HepG2 (cell line): ENCODE measurements at regions not wholly inside any gene's neighbourhood (a gene's known extent, or its start where the extent isn't known, plus 50 kb on each side); places are given as distances from the start of the nearest gene placed in this dataset.

Experiments
- EHMT2 ChIP-seq: fragments of 200-600 bp; sonication (generic); IDR thresholded peaks from 2 replicates; pipeline ENCODE4 v1.7.0; 2017; ENCODE audit warnings: antibody characterized with exemption, low read depth, low read length, borderline replicate concordance
- FOXA1 ChIP-seq, 2 experiments: fragments of 450-650 bp in 1 of 2; sonication (generic) in 1 of 2; formaldehyde crosslinking in 1 of 2; IDR thresholded peaks; 2 replicates each; pipeline versions ENCODE4 v1.4.0 to v1.6.1; 2016 to 2020; ENCODE audit warnings: missing genetic modification reagents in 1 of 2
- HIVEP1 ChIP-seq: sonication (generic); formaldehyde crosslinking; IDR thresholded peaks from 2 replicates; pipeline ENCODE4 v1.4.0; 2020; ENCODE audit warnings: mild to moderate bottlenecking, missing genetic modification reagents
- PHF5A ChIP-seq: IDR thresholded peaks from one replicate; pipeline ENCODE4 v1.6.1; 2018; ENCODE audit warnings: low read depth, missing genetic modification reagents; ENCODE audit not compliant: unreplicated experiment
- SRY ChIP-seq: sonication (generic); formaldehyde crosslinking; IDR thresholded peaks from 2 replicates; pipeline ENCODE4 v1.8.0; 2022; ENCODE audit warnings: mild to moderate bottlenecking, missing genetic modification reagents
- ZNF558 ChIP-seq: sonication (generic); formaldehyde crosslinking; IDR thresholded peaks from 2 replicates; pipeline ENCODE4 v1.9.0; 2022; ENCODE audit warnings: mild to moderate bottlenecking, missing genetic modification reagents, borderline replicate concordance
- ZNF724P ChIP-seq: sonication (generic); formaldehyde crosslinking; IDR thresholded peaks from 2 replicates; pipeline ENCODE4 v1.8.0; 2022; ENCODE audit warnings: missing genetic modification reagents, borderline replicate concordance
- TF ChIP-seq, protein P1 (sequence below): IDR thresholded peaks from 2 replicates; pipeline ENCODE4 v1.4.0; 2020; ENCODE audit warnings: mild to moderate bottlenecking, missing genetic modification reagents
- TF ChIP-seq, protein P2 (sequence below): sonication (generic); formaldehyde crosslinking; IDR thresholded peaks from 2 replicates; pipeline ENCODE4 v1.5.0; 2020; ENCODE audit warnings: mild to moderate bottlenecking, missing genetic modification reagents
- TF ChIP-seq, protein P3 (sequence below), 2 experiments: sonication (generic) in 1 of 2; formaldehyde crosslinking in 1 of 2; IDR thresholded peaks; 2 replicates each; pipeline versions ENCODE4 v1.5.1 to v1.6.1; 2011 to 2020; ENCODE audit warnings: borderline replicate concordance in 1 of 2, low read depth in 1 of 2, low read length in 1 of 2, mild to moderate bottlenecking in 1 of 2, missing genetic modification reagents in 1 of 2, moderate library complexity in 1 of 2
- TF ChIP-seq, protein P4 (sequence below): sonication (generic); formaldehyde crosslinking; IDR thresholded peaks from 2 replicates; pipeline ENCODE4 v1.4.0; 2020; ENCODE audit warnings: missing genetic modification reagents
- TF ChIP-seq, protein P5 (sequence below): sonication (generic); formaldehyde crosslinking; IDR thresholded peaks from 2 replicates; pipeline ENCODE4 v1.8.0; 2022; ENCODE audit warnings: mild to moderate bottlenecking, missing genetic modification reagents; ENCODE audit not compliant: insufficient replicate concordance
- TF ChIP-seq, protein P6 (sequence below): sonication (generic); formaldehyde crosslinking; IDR thresholded peaks from 2 replicates; pipeline ENCODE4 v1.5.1; 2020; ENCODE audit warnings: missing genetic modification reagents, mild to moderate bottlenecking, borderline replicate concordance

DNA sequence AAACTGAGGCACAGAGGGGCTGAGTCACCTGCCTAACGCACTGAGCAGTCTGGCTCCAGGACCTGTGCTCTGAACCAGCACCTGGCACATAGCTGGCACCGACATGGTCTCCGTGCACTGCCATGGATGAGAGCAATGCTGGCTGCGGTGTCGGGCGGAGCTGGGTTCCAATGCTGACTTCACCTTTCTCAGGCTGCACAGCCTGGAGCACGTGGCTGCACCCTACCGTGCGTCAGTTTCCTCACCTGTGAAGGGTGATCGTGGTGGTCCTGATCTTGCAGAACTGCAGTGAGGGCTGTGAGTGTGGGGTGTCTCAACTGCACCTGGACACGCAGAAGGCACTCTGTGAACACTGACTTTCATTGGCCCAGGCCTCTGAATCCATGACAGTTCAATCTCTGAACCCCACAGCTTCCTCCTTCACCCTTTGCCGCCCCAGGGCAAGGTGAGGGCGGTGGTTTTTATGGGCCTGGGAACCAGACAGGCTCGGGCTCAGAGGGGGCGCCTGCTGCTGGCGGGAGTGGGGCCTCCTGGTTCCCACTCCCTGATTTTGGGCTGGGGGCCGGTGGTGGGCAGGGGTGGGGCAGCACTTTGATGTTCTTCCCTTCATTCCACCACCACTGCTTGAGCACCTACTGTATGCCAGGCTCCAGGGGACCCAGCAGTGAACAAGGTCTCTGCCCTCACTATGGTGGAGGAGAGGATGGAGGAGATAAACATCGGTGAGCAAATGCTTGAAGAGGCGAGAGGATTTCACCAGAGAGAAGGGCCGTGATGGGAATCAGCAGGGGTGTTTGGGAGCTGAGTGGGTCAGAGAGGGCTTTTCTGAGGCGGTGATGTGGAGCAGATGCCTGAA, 102.9 kb downstream of the CEBPB start (continued):
- TF ChIP-seq, protein P1, sequence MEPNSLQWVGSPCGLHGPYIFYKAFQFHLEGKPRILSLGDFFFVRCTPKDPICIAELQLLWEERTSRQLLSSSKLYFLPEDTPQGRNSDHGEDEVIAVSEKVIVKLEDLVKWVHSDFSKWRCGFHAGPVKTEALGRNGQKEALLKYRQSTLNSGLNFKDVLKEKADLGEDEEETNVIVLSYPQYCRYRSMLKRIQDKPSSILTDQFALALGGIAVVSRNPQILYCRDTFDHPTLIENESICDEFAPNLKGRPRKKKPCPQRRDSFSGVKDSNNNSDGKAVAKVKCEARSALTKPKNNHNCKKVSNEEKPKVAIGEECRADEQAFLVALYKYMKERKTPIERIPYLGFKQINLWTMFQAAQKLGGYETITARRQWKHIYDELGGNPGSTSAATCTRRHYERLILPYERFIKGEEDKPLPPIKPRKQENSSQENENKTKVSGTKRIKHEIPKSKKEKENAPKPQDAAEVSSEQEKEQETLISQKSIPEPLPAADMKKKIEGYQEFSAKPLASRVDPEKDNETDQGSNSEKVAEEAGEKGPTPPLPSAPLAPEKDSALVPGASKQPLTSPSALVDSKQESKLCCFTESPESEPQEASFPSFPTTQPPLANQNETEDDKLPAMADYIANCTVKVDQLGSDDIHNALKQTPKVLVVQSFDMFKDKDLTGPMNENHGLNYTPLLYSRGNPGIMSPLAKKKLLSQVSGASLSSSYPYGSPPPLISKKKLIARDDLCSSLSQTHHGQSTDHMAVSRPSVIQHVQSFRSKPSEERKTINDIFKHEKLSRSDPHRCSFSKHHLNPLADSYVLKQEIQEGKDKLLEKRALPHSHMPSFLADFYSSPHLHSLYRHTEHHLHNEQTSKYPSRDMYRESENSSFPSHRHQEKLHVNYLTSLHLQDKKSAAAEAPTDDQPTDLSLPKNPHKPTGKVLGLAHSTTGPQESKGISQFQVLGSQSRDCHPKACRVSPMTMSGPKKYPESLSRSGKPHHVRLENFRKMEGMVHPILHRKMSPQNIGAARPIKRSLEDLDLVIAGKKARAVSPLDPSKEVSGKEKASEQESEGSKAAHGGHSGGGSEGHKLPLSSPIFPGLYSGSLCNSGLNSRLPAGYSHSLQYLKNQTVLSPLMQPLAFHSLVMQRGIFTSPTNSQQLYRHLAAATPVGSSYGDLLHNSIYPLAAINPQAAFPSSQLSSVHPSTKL, result no peak
- TF ChIP-seq HIVEP1, result no peak
- no peak for TF ChIP-seq EHMT2
- TF ChIP-seq, protein P2, sequence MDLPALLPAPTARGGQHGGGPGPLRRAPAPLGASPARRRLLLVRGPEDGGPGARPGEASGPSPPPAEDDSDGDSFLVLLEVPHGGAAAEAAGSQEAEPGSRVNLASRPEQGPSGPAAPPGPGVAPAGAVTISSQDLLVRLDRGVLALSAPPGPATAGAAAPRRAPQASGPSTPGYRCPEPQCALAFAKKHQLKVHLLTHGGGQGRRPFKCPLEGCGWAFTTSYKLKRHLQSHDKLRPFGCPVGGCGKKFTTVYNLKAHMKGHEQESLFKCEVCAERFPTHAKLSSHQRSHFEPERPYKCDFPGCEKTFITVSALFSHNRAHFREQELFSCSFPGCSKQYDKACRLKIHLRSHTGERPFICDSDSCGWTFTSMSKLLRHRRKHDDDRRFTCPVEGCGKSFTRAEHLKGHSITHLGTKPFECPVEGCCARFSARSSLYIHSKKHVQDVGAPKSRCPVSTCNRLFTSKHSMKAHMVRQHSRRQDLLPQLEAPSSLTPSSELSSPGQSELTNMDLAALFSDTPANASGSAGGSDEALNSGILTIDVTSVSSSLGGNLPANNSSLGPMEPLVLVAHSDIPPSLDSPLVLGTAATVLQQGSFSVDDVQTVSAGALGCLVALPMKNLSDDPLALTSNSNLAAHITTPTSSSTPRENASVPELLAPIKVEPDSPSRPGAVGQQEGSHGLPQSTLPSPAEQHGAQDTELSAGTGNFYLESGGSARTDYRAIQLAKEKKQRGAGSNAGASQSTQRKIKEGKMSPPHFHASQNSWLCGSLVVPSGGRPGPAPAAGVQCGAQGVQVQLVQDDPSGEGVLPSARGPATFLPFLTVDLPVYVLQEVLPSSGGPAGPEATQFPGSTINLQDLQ (CRISPR knock-in tag), result no peak
- no peak for TF ChIP-seq FOXA1 (IDR thresholded peaks at IDR 0.05)
- TF ChIP-seq FOXA1 (CRISPR knock-in tag; IDR thresholded peaks at IDR 0.05), result no peak
- TF ChIP-seq PHF5A, result no peak
- TF ChIP-seq, protein P3, sequence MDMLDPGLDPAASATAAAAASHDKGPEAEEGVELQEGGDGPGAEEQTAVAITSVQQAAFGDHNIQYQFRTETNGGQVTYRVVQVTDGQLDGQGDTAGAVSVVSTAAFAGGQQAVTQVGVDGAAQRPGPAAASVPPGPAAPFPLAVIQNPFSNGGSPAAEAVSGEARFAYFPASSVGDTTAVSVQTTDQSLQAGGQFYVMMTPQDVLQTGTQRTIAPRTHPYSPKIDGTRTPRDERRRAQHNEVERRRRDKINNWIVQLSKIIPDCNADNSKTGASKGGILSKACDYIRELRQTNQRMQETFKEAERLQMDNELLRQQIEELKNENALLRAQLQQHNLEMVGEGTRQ (IDR thresholded peaks at IDR 0.05; ENCODE audit: low read depth, low read length), result 0 out of 2 replicates have a peak, but pooled peaks have one; percentile 24
- TF ChIP-seq, protein P3 (CRISPR knock-in tag; IDR thresholded peaks at IDR 0.05; ENCODE audit: borderline replicate concordance), result no peak
- TF ChIP-seq, protein P4, sequence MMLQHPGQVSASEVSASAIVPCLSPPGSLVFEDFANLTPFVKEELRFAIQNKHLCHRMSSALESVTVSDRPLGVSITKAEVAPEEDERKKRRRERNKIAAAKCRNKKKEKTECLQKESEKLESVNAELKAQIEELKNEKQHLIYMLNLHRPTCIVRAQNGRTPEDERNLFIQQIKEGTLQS, result no peak
- TF ChIP-seq ZNF724P (CRISPR knock-in tag), result 0 out of 2 replicates have a peak, but pooled peaks have one; percentile 59
- TF ChIP-seq, protein P5, sequence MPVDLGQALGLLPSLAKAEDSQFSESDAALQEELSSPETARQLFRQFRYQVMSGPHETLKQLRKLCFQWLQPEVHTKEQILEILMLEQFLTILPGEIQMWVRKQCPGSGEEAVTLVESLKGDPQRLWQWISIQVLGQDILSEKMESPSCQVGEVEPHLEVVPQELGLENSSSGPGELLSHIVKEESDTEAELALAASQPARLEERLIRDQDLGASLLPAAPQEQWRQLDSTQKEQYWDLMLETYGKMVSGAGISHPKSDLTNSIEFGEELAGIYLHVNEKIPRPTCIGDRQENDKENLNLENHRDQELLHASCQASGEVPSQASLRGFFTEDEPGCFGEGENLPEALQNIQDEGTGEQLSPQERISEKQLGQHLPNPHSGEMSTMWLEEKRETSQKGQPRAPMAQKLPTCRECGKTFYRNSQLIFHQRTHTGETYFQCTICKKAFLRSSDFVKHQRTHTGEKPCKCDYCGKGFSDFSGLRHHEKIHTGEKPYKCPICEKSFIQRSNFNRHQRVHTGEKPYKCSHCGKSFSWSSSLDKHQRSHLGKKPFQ (CRISPR knock-in tag), result no peak
- TF ChIP-seq, protein P6, sequence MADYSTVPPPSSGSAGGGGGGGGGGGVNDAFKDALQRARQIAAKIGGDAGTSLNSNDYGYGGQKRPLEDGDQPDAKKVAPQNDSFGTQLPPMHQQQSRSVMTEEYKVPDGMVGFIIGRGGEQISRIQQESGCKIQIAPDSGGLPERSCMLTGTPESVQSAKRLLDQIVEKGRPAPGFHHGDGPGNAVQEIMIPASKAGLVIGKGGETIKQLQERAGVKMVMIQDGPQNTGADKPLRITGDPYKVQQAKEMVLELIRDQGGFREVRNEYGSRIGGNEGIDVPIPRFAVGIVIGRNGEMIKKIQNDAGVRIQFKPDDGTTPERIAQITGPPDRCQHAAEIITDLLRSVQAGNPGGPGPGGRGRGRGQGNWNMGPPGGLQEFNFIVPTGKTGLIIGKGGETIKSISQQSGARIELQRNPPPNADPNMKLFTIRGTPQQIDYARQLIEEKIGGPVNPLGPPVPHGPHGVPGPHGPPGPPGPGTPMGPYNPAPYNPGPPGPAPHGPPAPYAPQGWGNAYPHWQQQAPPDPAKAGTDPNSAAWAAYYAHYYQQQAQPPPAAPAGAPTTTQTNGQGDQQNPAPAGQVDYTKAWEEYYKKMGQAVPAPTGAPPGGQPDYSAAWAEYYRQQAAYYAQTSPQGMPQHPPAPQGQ (CRISPR knock-in tag), result no peak
- no peak for TF ChIP-seq SRY (CRISPR knock-in tag)
- no peak for TF ChIP-seq ZNF558 (CRISPR knock-in tag)
